Mesenchymal stem cell (in vitro differentiated cells and primary cell): ENCODE measurements at regions not wholly inside any gene's neighbourhood (a gene's known extent, or its start where the extent isn't known, plus 50 kb on each side); places are given as distances from the start of the nearest gene placed in this dataset.
A peak's percentile ranks its signal among the peaks of the same experiment; 100 is the strongest.

ENCODE experiments used
- DNase-seq: peaks from one replicate; pipeline ENCODE4 v3.0.0-alpha.2; 2013
- H2AFZ ChIP-seq: one replicate; pipeline ENCODE4 v1.6.1; 2013; ENCODE audit warnings: low read depth, mild to moderate bottlenecking, control low read depth, inconsistent platforms, low read length, moderate library complexity
- H2AK5ac ChIP-seq: 2 replicates; pipeline ENCODE4 v1.6.1; 2013; ENCODE audit warnings: low read length, moderate library complexity, mild to moderate bottlenecking, inconsistent platforms; ENCODE audit not compliant: severe bottlenecking
- H2BK120ac ChIP-seq: one replicate; pipeline ENCODE4 v1.6.1; 2013; ENCODE audit warnings: low read depth, mild to moderate bottlenecking, inconsistent platforms, low read length, moderate library complexity
- H2BK12ac ChIP-seq, 2 experiments: one replicate each; pipeline ENCODE4 v1.6.1; 2013; ENCODE audit warnings: inconsistent platforms in 2 of 2, low read length in 2 of 2, mild to moderate bottlenecking in 2 of 2, moderate library complexity in 2 of 2, control low read depth in 1 of 2
- H2BK15ac ChIP-seq: one replicate; pipeline ENCODE4 v1.6.1; 2013; ENCODE audit warnings: mild to moderate bottlenecking, low read depth, inconsistent platforms; ENCODE audit not compliant: poor library complexity, severe bottlenecking
- H2BK5ac ChIP-seq: 2 replicates; pipeline ENCODE4 v1.6.1; 2013; ENCODE audit warnings: low read depth, mild to moderate bottlenecking, low read length, control low read depth, inconsistent platforms; ENCODE audit not compliant: poor library complexity, severe bottlenecking
- H3K14ac ChIP-seq, 2 experiments: one replicate each; pipeline ENCODE4 v1.6.1; 2013; ENCODE audit warnings: inconsistent platforms in 2 of 2, low read length in 2 of 2, control low read depth in 1 of 2, mild to moderate bottlenecking in 1 of 2, moderate library complexity in 1 of 2
- H3K18ac ChIP-seq, 2 experiments: one replicate each; pipeline ENCODE4 v1.6.1; 2013; ENCODE audit warnings: inconsistent platforms in 2 of 2, low read length in 2 of 2, control low read depth in 1 of 2, low read depth in 1 of 2, mild to moderate bottlenecking in 1 of 2
- H3K23ac ChIP-seq, 2 experiments: one replicate each; pipeline ENCODE4 v1.6.1; 2013; ENCODE audit warnings: inconsistent platforms in 2 of 2, low read length in 2 of 2, mild to moderate bottlenecking in 2 of 2, moderate library complexity in 2 of 2, control low read depth in 1 of 2
- H3K27ac ChIP-seq: 2 replicates; pipeline ENCODE4 v1.5.1; 2013; ENCODE audit warnings: mild to moderate bottlenecking, moderate library complexity, low read length, control low read depth, inconsistent platforms; ENCODE audit not compliant: poor library complexity, severe bottlenecking
- H3K27me3 ChIP-seq, 2 experiments: 2 replicates each; pipeline versions ENCODE4 v1.6.1 to v1.7.0; 2013; ENCODE audit warnings: low read length in 2 of 2, mild to moderate bottlenecking in 2 of 2, moderate library complexity in 2 of 2, control low read depth in 1 of 2, inconsistent platforms in 1 of 2; ENCODE audit not compliant: control insufficient read depth in 1 of 2, insufficient read depth in 1 of 2
- H3K36me3 ChIP-seq, 2 experiments: 2 replicates each; pipeline versions ENCODE4 v1.6.1 to v1.7.0; 2013; ENCODE audit warnings: low read length in 2 of 2, control low read depth in 1 of 2, inconsistent platforms in 1 of 2, low read depth in 1 of 2, mild to moderate bottlenecking in 1 of 2; ENCODE audit not compliant: insufficient read depth in 2 of 2, control insufficient read depth in 1 of 2
- H3K4ac ChIP-seq, 2 experiments: one replicate each; pipeline ENCODE4 v1.6.1; 2013; ENCODE audit warnings: inconsistent platforms in 2 of 2, low read length in 2 of 2, mild to moderate bottlenecking in 2 of 2, moderate library complexity in 2 of 2, control low read depth in 1 of 2, low read depth in 1 of 2
- H3K4me1 ChIP-seq: 2 replicates; pipeline ENCODE4 v1.6.1; 2013; ENCODE audit warnings: low read depth, low read length, control low read depth; ENCODE audit not compliant: control insufficient read depth, insufficient read depth
- H3K4me2 ChIP-seq: 2 replicates; pipeline ENCODE4 v1.6.1; 2013; ENCODE audit warnings: low read length, mild to moderate bottlenecking, inconsistent platforms; ENCODE audit not compliant: poor library complexity, severe bottlenecking
- H3K4me3 ChIP-seq, 2 experiments: 2 replicates each; pipeline versions ENCODE4 v1.5.1 to v1.7.0; 2013; ENCODE audit warnings: low read length in 2 of 2, mild to moderate bottlenecking in 2 of 2, control low read depth in 1 of 2, low read depth in 1 of 2; ENCODE audit not compliant: insufficient read depth in 1 of 2
- H3K79me1 ChIP-seq: replicated peaks from 2 replicates; pipeline ENCODE4 v1.6.1; 2013; ENCODE audit warnings: mild to moderate bottlenecking, control low read depth, low read length, inconsistent platforms; ENCODE audit not compliant: poor library complexity, severe bottlenecking
- H3K9ac ChIP-seq: 2 replicates; pipeline ENCODE4 v1.7.0; 2013; ENCODE audit warnings: mild to moderate bottlenecking, low read length, moderate library complexity
- H3K9me3 ChIP-seq: 2 replicates; pipeline ENCODE4 v1.7.0; 2013; ENCODE audit warnings: mild to moderate bottlenecking, low read length; ENCODE audit not compliant: control insufficient read depth
- H4K8ac ChIP-seq: one replicate; pipeline ENCODE4 v1.6.1; 2013; ENCODE audit warnings: inconsistent platforms, mild to moderate bottlenecking, low read length, moderate library complexity
- H4K91ac ChIP-seq: one replicate; pipeline ENCODE4 v1.6.1; 2013; ENCODE audit warnings: mild to moderate bottlenecking, low read length, inconsistent platforms
- WGBS: methylation state at CpG from one replicate; pipeline ENCODE4 v1.1.7; 2013; ENCODE audit warnings: mixed read lengths; 5-methylcytosine and 5-hydroxymethylcytosine counted together

DNA sequence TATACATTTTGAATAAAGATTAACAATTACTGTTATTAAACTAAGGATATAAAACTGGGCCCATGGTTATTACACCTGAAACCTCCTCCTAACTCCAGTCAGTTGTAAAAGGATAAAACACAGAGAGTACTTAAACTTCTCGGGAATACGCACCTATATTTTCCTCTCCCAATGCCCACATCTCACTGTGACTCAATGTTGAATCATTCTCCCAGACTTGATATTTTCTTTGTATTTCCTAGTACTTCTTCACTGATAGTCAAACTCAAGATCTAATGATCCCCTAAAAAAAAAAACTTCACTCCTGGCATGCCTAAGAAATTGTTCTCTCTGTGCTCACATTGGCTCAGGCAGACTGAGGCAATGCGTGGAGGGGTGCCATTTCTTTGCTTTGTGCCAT lies 212.5 kb upstream of the DKK2 start:
- Histone ChIP-seq H2BK12ac (no peak overlapping the region), H2BK5ac (no peak overlapping the region), H3K9me3 (no peaks in the 10 kb centered on the region), H3K4ac (no peak overlapping the region), H3K27ac (no peak overlapping the region), H2BK15ac (no peak overlapping the region), H3K14ac (no peak overlapping the region), H2BK120ac (no peak overlapping the region), H3K18ac (no peak overlapping the region), H3K9ac (no peak overlapping the region), H3K36me3 (no peaks in the 10 kb centered on the region), H3K4me1 (no peaks in the 10 kb centered on the region), H3K4me3 (no peak overlapping the region), H4K8ac (no peak overlapping the region), H2AK5ac (no peak overlapping the region), H2AFZ (no peak overlapping the region), H3K4me2 (no peak overlapping the region), H3K23ac (no peak overlapping the region), H3K27me3 (no peaks in the 10 kb centered on the region), H3K79me1 (no peaks in the 10 kb centered on the region), H4K91ac (no peak overlapping the region)
- DNase-seq = no peak
- WGBS = 82% methylated on average over 3 of the region's 3 CpGs

DNA sequence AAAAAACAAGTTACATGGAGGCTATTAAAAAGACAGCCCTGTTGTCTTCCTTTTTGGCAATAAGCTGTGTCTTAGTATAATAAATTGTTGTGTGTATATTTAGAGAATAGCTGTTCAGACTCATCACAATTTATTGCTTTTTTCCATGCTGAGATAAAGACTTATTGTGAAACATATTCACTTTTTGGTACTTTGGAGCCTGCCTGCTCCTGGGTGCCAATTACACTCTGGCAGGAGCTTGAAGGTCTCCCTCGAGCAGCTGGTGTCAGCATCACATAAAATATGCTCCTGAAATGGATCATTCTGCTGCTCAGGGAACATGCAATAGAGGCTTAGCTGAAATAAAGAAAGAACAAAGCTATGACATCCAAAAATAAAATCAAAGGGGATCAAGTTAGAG lies 211.6 kb upstream of the DKK2 start:
- no peak overlapping the region for H4K8ac ChIP-seq
- no peak overlapping the region for H2BK12ac ChIP-seq

GRCh38 chr4:107246761-107247160 lies 210.6 kb upstream of the DKK2 start:
- no peak for DNase-seq
- Histone ChIP-seq H4K8ac (no peak overlapping the region), H3K27ac (no peak overlapping the region), H4K91ac (no peak overlapping the region), H3K14ac (no peak overlapping the region), H3K18ac (no peak overlapping the region), H3K4me2 (no peak overlapping the region), H3K9me3 (no peaks in the 10 kb centered on the region), H2AK5ac (no peak overlapping the region), H3K4me3 (no peak overlapping the region), H2BK15ac (no peak overlapping the region), H2BK12ac (no peak overlapping the region), H2AFZ (no peak overlapping the region), H3K23ac (no peak overlapping the region), H3K79me1 (no peaks in the 10 kb centered on the region), H3K4me1 (no peaks in the 10 kb centered on the region), H3K9ac (no peak overlapping the region), H3K4ac (no peak overlapping the region), H3K36me3 (no peaks in the 10 kb centered on the region), H3K27me3 (no peaks in the 10 kb centered on the region), H2BK5ac (no peak overlapping the region), H2BK120ac (no peak overlapping the region)
- WGBS = no CpG with 5 or more reads among the region's 1 CpG

More for the DNA sequence above, 211.6 kb upstream of the DKK2 start:
- H3K23ac ChIP-seq = no peak overlapping the region
- no peak overlapping the region for H2AK5ac ChIP-seq
- no peaks in the 10 kb centered on the region for H3K36me3 ChIP-seq
- no peak overlapping the region for H2BK15ac ChIP-seq
- H2BK120ac ChIP-seq = no peak overlapping the region
- H3K4ac ChIP-seq = no peak overlapping the region
- H3K4me2 ChIP-seq = no peak overlapping the region
- H3K9me3 ChIP-seq = no peaks in the 10 kb centered on the region
- no peak overlapping the region for H4K91ac ChIP-seq
- no peak overlapping the region for H3K9ac ChIP-seq
- DNase-seq = peak; percentile 28
- H2BK5ac ChIP-seq = no peak overlapping the region
- no peak overlapping the region for H2AFZ ChIP-seq
- no peaks in the 10 kb centered on the region for H3K27me3 ChIP-seq
- no peaks in the 10 kb centered on the region for H3K4me1 ChIP-seq
- no peak overlapping the region for H3K18ac ChIP-seq
- 33% methylated on average over 1 of the region's 1 CpG for WGBS
- H3K14ac ChIP-seq = no peak overlapping the region
- no peak overlapping the region for H3K4me3 ChIP-seq
- H3K79me1 ChIP-seq = no peaks in the 10 kb centered on the region
- H3K27ac ChIP-seq = no peak overlapping the region

- WGBS = 78% methylated on average over 4 of the region's 4 CpGs
- no peaks in the 10 kb centered on the region for H3K4me1 ChIP-seq
- H3K36me3 ChIP-seq = no peaks in the 10 kb centered on the region
- no peak overlapping the region for H3K4me2 ChIP-seq
- H3K9me3 ChIP-seq = no peaks in the 10 kb centered on the region
- H3K4ac ChIP-seq = peak overlapping the region in 1 of 2 experiments; percentile 16
- peak overlapping the region; percentile 63 for H2AFZ ChIP-seq
- H3K23ac ChIP-seq = no peak overlapping the region
- no peak overlapping the region for H3K27ac ChIP-seq
- H2AK5ac ChIP-seq = no peak overlapping the region
- H4K8ac ChIP-seq = no peak overlapping the region
- H2BK12ac ChIP-seq = no peak overlapping the region
- DNase-seq = no peak
- H3K79me1 ChIP-seq = no peaks in the 10 kb centered on the region
- H3K14ac ChIP-seq = no peak overlapping the region
- H3K9ac ChIP-seq = no peak overlapping the region
- no peak overlapping the region for H4K91ac ChIP-seq
- H2BK5ac ChIP-seq = no peak overlapping the region
- H2BK15ac ChIP-seq = no peak overlapping the region
- no peaks in the 10 kb centered on the region for H3K27me3 ChIP-seq
- no peak overlapping the region for H3K18ac ChIP-seq
- peak overlapping the region in 1 of 2 experiments; percentile 24 for H3K4me3 ChIP-seq
- H2BK120ac ChIP-seq = no peak overlapping the region
Observed at GRCh38 chr4:107243141-107243781, 207.1 kb upstream of the DKK2 start.
